ENCODE measurements at regions not wholly inside any gene's neighbourhood (a gene's known extent, or its start where the extent isn't known, plus 50 kb on each side); places are given as distances from the start of the nearest gene placed in this dataset.
"Not testable (repeated sequence)": the region's sequence is repeated elsewhere in the genome, so short reads cannot be mapped to it uniquely, and the experiment has no call there.

GRCh38 chr5:2156358-2157059 lies 273.8 kb upstream of the IRX4 start:
- Histone ChIP-seq H3K4me1 (ENCODE audit: control insufficient read depth, low read depth, low read length) (no peaks in the 10 kb centered on the region), H3K36me3 (ENCODE audit: control insufficient read depth, low read depth, low read length) (no peaks in the 10 kb centered on the region), H3K9ac (ENCODE audit: low read length) (no peak overlapping the region), H3K27ac (ENCODE audit: low read length) (no peak overlapping the region), H3K9me3 (ENCODE audit: control insufficient read depth, low read depth, low read length) (no peaks in the 10 kb centered on the region), H3K4me3 (ENCODE audit: low read length) (no peak overlapping the region), H3K27me3 (ENCODE audit: control insufficient read depth, insufficient read depth, low read length) (no peaks in the 10 kb centered on the region)

- Histone ChIP-seq H3K27me3 (ENCODE audit: control insufficient read depth, insufficient read depth, low read length) (no peaks in the 10 kb centered on the region), H3K36me3 (ENCODE audit: control insufficient read depth, low read depth, low read length) (no peaks in the 10 kb centered on the region), H3K4me1 (ENCODE audit: control insufficient read depth, low read depth, low read length) (no peaks in the 10 kb centered on the region), H3K9me3 (ENCODE audit: control insufficient read depth, low read depth, low read length) (no peaks in the 10 kb centered on the region), H3K27ac (ENCODE audit: low read length) (no peak overlapping the region), H3K9ac (ENCODE audit: low read length) (no peak overlapping the region), H3K4me3 (ENCODE audit: low read length) (no peak overlapping the region)
Measured at GRCh38 chr5:2155556-2155955, 272.8 kb upstream of the IRX4 start.

GRCh38 chr5:2153802-2154201 lies 271.1 kb upstream of the IRX4 start:
- H3K4me1 ChIP-seq (ENCODE audit: control insufficient read depth, low read depth, low read length): no peaks in the 10 kb centered on the region
- no peak overlapping the region for H3K27ac ChIP-seq (ENCODE audit: low read length)
- no peak overlapping the region for H3K4me3 ChIP-seq (ENCODE audit: low read length)
- no peaks in the 10 kb centered on the region for H3K36me3 ChIP-seq (ENCODE audit: control insufficient read depth, low read depth, low read length)
- H3K27me3 ChIP-seq (ENCODE audit: control insufficient read depth, insufficient read depth, low read length): no peaks in the 10 kb centered on the region
- no peak overlapping the region for H3K9ac ChIP-seq (ENCODE audit: low read length)
- H3K9me3 ChIP-seq (ENCODE audit: control insufficient read depth, low read depth, low read length): no peaks in the 10 kb centered on the region

- Histone ChIP-seq H3K27ac (ENCODE audit: low read length) (no peak overlapping the region), H3K9ac (ENCODE audit: low read length) (no peak overlapping the region), H3K27me3 (ENCODE audit: control insufficient read depth, insufficient read depth, low read length) (no peaks in the 10 kb centered on the region), H3K36me3 (ENCODE audit: control insufficient read depth, low read depth, low read length) (no peaks in the 10 kb centered on the region), H3K4me1 (ENCODE audit: control insufficient read depth, low read depth, low read length) (no peaks in the 10 kb centered on the region), H3K9me3 (ENCODE audit: control insufficient read depth, low read depth, low read length) (no peaks in the 10 kb centered on the region), H3K4me3 (ENCODE audit: low read length) (no peak overlapping the region)
Measured at GRCh38 chr5:2153350-2153749, 270.6 kb upstream of the IRX4 start.

- H3K27ac ChIP-seq (ENCODE audit: low read length); H3K27me3 ChIP-seq (ENCODE audit: control insufficient read depth, insufficient read depth, low read length); H3K4me1 ChIP-seq (ENCODE audit: control insufficient read depth, low read depth, low read length); H3K9me3 ChIP-seq (ENCODE audit: control insufficient read depth, low read depth, low read length); H3K4me3 ChIP-seq (ENCODE audit: low read length); H3K36me3 ChIP-seq (ENCODE audit: control insufficient read depth, low read depth, low read length); H3K9ac ChIP-seq (ENCODE audit: low read length): not testable (repeated sequence)
Measured at GRCh38 chr5:2151301-2151888, 268.7 kb upstream of the IRX4 start.

- Histone ChIP-seq H3K27me3 (ENCODE audit: control insufficient read depth, insufficient read depth, low read length) (no peaks in the 10 kb centered on the region), H3K9me3 (ENCODE audit: control insufficient read depth, low read depth, low read length) (peaks cover 7% of the 10 kb centered on the region), H3K4me3 (ENCODE audit: low read length) (no peak overlapping the region), H3K9ac (ENCODE audit: low read length) (no peak overlapping the region), H3K36me3 (ENCODE audit: control insufficient read depth, low read depth, low read length) (no peaks in the 10 kb centered on the region), H3K27ac (ENCODE audit: low read length) (no peak overlapping the region), H3K4me1 (ENCODE audit: control insufficient read depth, low read depth, low read length) (no peaks in the 10 kb centered on the region)
Measured at GRCh38 chr5:2149195-2149539, 266.4 kb upstream of the IRX4 start.

- no peak overlapping the region for H3K4me3 ChIP-seq (ENCODE audit: low read length)
Measured at GRCh38 chr5:2148312-2149194, 265.8 kb upstream of the IRX4 start.

GRCh38 chr5:2147504-2148311 lies 265.0 kb upstream of the IRX4 start:
- Histone ChIP-seq H3K27me3 (ENCODE audit: control insufficient read depth, insufficient read depth, low read length) (no peaks in the 10 kb centered on the region), H3K36me3 (ENCODE audit: control insufficient read depth, low read depth, low read length) (no peaks in the 10 kb centered on the region), H3K27ac (ENCODE audit: low read length) (no peak overlapping the region), H3K4me1 (ENCODE audit: control insufficient read depth, low read depth, low read length) (no peaks in the 10 kb centered on the region), H3K4me3 (ENCODE audit: low read length) (no peak overlapping the region), H3K9me3 (ENCODE audit: control insufficient read depth, low read depth, low read length) (peaks cover 7% of the 10 kb centered on the region), H3K9ac (ENCODE audit: low read length) (no peak overlapping the region)

More at GRCh38 chr5:2148312-2149194, 265.8 kb upstream of the IRX4 start:
- H3K9me3 ChIP-seq (ENCODE audit: control insufficient read depth, low read depth, low read length): peaks cover 7% of the 10 kb centered on the region
- H3K27ac ChIP-seq (ENCODE audit: low read length): no peak overlapping the region
- no peaks in the 10 kb centered on the region for H3K27me3 ChIP-seq (ENCODE audit: control insufficient read depth, insufficient read depth, low read length)
- no peak overlapping the region for H3K9ac ChIP-seq (ENCODE audit: low read length)
- H3K4me1 ChIP-seq (ENCODE audit: control insufficient read depth, low read depth, low read length): no peaks in the 10 kb centered on the region
- no peaks in the 10 kb centered on the region for H3K36me3 ChIP-seq (ENCODE audit: control insufficient read depth, low read depth, low read length)

- no peaks in the 10 kb centered on the region for H3K4me1 ChIP-seq (ENCODE audit: control insufficient read depth, low read depth, low read length)
- no peaks in the 10 kb centered on the region for H3K36me3 ChIP-seq (ENCODE audit: control insufficient read depth, low read depth, low read length)
- H3K27me3 ChIP-seq (ENCODE audit: control insufficient read depth, insufficient read depth, low read length): no peaks in the 10 kb centered on the region
Measured at GRCh38 chr5:2143646-2144353, 261.1 kb upstream of the IRX4 start.

GRCh38 chr5:2143088-2143487 lies 260.4 kb upstream of the IRX4 start:
- Histone ChIP-seq H3K9ac (ENCODE audit: low read length) (no peak overlapping the region), H3K27ac (ENCODE audit: low read length) (no peak overlapping the region), H3K36me3 (ENCODE audit: control insufficient read depth, low read depth, low read length) (no peaks in the 10 kb centered on the region), H3K27me3 (ENCODE audit: control insufficient read depth, insufficient read depth, low read length) (no peaks in the 10 kb centered on the region), H3K4me1 (ENCODE audit: control insufficient read depth, low read depth, low read length) (no peaks in the 10 kb centered on the region), H3K4me3 (ENCODE audit: low read length) (no peak overlapping the region), H3K9me3 (ENCODE audit: control insufficient read depth, low read depth, low read length) (peaks cover 7% of the 10 kb centered on the region)

More at GRCh38 chr5:2143646-2144353, 261.1 kb upstream of the IRX4 start:
- no peak overlapping the region for H3K4me3 ChIP-seq (ENCODE audit: low read length)
- no peak overlapping the region for H3K27ac ChIP-seq (ENCODE audit: low read length)
- H3K9me3 ChIP-seq (ENCODE audit: control insufficient read depth, low read depth, low read length): peaks cover 7% of the 10 kb centered on the region
- no peak overlapping the region for H3K9ac ChIP-seq (ENCODE audit: low read length)
